Inferior parietal cortex (tissue), 1 donor: ENCODE measurements at regions not wholly inside any gene's neighbourhood (a gene's known extent, or its start where the extent isn't known, plus 50 kb on each side); places are given as distances from the start of the nearest gene placed in this dataset.
A peak's percentile ranks its signal among the peaks of the same experiment; 100 is the strongest.

Source experiments
- DNase-seq: peaks from one replicate; pipeline ENCODE4 v3.0.0-alpha.2; 2016; ENCODE audit errors: extremely low spot score

- DNase-seq = peak; percentile 57
Observed at GRCh38 chr6:7468382-7469081, 72.9 kb upstream of the DSP start.

GRCh38 chr6:7469696-7470095 lies 71.8 kb upstream of the DSP start:
- DNase-seq = no peak

GRCh38 chr6:7471171-7471570 lies 70.3 kb upstream of the DSP start:
- DNase-seq = no peak

DNA sequence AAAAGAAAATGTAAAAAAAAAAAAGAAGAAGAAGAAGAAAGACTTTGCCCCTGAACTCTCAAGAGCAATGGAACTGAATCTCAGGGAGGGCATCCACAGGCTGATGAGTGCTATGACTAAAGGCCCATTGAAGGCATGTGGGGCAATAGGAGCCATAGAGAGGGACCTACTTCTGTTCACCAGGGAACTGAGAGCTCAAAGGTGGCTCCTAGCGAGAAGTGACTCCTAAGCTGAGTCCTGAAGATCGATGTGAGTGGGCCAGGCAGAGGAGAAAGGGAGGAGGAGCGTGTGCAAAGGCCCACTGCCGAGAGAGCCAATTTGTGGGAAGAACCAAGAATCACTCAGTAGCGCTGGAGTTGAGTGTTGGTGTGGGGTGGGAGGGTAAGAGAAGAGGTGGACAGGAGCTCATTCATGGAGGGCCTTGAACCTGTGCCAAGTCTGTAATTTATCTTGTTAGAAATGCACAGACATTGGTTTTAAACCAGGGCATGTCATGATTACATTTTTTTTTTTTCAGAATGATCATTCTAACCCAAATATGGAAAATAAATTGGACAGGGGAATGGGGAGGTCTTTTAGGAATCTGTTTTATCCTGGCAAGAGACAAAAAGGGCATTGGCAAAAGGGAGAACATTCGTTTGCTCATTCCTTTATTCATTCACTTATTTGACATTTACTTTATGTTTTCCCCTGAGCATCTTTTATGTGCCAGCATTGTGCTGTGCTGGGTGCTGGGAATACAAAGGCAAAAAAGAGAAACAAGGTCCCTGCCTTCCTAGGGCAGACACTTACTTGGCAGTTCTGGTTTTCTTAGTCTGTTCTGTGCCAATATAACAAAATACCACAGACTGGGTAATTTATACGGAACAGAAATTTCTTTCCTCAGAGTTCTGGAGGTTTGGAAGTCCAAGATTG lies 67.4 kb upstream of the DSP start:
- DNase-seq = no peak

DNA sequence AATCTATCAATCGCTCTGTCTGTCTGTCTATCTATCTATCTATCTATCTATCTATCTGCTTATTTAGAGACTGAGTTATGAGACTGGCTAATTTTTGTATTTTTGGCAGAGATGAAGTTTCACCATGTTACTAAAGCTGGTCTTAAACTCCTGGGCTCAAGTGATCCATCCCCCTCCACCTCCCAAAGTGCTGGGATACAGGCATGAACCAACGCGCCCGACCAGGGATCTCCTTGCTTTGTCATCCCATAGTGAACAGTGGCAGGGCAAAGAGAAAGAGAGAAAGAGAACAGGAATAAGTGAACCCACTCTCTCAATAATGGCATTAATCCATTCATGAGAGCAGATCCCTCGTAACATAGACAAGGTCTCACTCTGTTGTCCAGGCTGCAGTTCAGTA lies 66.4 kb upstream of the DSP start:
- no peak for DNase-seq

DNA sequence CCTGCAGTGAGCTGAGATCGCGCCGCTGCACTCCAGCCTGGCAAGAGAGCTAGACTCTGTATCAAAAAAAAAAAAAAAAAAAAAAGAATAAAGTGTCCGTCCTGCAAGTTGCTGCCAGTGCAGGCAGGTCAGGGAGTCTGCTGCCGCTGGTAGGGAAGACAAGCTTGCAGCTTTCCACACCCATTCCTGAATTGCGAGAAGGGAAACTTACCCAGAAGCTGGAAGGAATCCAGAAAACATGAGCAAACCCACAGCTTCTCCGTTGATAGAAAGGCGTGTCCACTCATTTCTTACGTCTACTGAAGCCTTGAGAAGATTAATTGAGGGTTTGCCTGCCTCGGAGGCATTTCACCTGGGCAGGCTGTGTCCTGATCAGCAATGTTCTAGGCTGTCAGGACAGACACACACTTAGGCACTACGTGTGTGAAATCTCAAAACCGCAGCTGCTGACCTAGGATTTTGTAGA lies 61.6 kb upstream of the DSP start:
- DNase-seq = no peak

DNA sequence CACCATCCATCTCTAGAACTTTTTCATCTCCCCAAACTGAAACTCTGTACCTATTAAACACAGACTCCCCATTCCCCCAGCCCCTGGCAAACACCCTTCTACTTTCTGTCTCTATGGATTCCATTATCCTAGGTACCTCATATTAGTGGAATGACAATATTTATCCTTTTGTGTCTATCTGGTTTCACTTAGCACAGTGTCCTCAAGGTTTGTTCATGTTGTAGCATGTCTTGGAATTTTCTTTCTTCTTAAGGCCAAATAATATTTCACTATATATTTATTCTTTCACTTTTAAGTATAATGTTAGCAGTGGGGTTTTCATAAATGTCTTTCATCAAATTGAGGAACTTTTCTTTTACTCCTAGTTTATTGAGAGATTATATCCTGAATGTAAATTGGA lies 56.8 kb upstream of the DSP start:
- no peak for DNase-seq

- DNase-seq = no peak
Observed at GRCh38 chr6:7486951-7487350, 54.5 kb upstream of the DSP start.

- no peak for DNase-seq
Observed at GRCh38 chr6:7488494-7488893, 53.0 kb upstream of the DSP start.

DNA sequence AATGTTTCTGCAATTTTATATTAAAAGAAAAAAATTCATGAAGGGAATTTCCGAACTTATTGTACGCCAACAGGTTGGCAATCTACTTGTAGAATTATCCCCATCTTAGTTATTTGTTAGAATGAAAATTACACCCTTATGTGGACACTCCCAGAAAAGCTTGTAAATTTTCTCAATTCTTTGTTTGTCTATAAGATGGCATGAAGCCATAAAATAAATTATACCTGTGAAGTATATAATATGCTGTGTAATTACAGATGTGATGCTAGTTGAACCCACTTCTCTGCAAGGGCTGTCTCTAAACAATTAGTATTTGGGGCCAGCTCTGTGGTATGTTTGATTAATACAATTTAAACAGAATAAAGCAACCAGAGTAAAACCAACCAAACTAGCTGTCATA lies 52.1 kb upstream of the DSP start:
- no peak for DNase-seq
